ENCODE measurements at regions not wholly inside any gene's neighbourhood (a gene's known extent, or its start where the extent isn't known, plus 50 kb on each side); places are given as distances from the start of the nearest gene placed in this dataset.

DNA sequence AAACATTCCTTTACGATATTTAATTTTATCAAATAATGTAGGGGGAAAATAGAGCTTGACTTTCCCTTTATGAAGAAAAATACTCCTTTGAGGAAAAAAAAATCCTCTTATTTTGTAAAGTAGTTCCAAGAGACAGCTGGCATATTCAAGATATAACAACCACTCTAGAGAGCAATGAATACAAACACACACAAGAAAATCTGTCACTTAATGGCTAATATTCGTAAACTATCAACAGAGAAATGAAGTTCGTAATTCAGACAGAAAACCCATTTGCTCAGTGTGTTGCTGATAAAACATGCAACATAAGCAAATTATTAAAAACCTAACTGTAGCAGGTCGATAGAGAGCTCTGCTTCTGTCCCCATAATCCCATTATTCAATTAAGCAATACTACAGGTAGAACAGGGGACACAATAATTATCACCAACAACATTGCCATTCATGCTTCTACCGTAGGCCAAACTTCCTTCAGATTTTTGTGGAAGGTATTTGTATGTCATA lies 714.4 kb upstream of the MARCKS start:
- no peak overlapping the region for H3K4me3 ChIP-seq (replicated peaks in 1 of 2; ENCODE audit: low read depth in 2 of 2, low read length in 2 of 2)
- no peak for TF ChIP-seq CTCF (IDR thresholded peaks at IDR 0.05; ENCODE audit: low read depth, low read length)
- no peak for DNase-seq (ENCODE audit: low read depth in 2 of 2)

- TF ChIP-seq CTCF (IDR thresholded peaks at IDR 0.05; ENCODE audit: low read depth, low read length): no peak
- no peak overlapping the region for H3K4me3 ChIP-seq (replicated peaks in 1 of 2; ENCODE audit: low read depth in 2 of 2, low read length in 2 of 2)
- DNase-seq (ENCODE audit: low read depth in 2 of 2): no peak
Observed at GRCh38 chr6:113143206-113143605, 713.9 kb upstream of the MARCKS start.

- H3K4me3 ChIP-seq (replicated peaks in 1 of 2; ENCODE audit: low read depth in 2 of 2, low read length in 2 of 2): no peak overlapping the region
- DNase-seq (ENCODE audit: low read depth in 2 of 2): no peak
- TF ChIP-seq CTCF (IDR thresholded peaks at IDR 0.05; ENCODE audit: low read depth, low read length): no peak
Observed at GRCh38 chr6:113144117-113144516, 713.0 kb upstream of the MARCKS start.

DNA sequence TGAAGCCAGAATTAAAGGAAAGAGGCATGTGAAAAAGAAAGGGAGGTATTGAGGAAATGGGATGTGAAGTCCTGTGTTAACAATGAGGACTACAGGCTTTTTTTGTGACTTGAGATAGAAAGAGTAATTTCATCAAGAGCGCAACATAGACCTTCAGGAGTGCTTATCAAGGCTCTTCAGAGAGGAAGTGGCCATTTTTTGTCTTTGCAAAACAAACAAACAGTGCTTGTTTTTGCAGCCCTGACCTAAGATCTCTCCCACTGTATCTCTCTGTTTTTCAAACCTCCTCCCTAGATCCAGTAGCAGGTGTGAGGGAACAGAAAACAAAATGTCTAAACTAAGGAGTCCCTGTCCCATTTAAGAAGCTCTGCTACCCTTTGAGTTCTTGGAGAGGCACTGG lies 710.3 kb upstream of the MARCKS start:
- DNase-seq (ENCODE audit: low read depth in 2 of 2): no peak
- TF ChIP-seq CTCF (IDR thresholded peaks at IDR 0.05; ENCODE audit: low read depth, low read length): no peak
- no peak overlapping the region for H3K4me3 ChIP-seq (replicated peaks in 1 of 2; ENCODE audit: low read depth in 2 of 2, low read length in 2 of 2)

DNA sequence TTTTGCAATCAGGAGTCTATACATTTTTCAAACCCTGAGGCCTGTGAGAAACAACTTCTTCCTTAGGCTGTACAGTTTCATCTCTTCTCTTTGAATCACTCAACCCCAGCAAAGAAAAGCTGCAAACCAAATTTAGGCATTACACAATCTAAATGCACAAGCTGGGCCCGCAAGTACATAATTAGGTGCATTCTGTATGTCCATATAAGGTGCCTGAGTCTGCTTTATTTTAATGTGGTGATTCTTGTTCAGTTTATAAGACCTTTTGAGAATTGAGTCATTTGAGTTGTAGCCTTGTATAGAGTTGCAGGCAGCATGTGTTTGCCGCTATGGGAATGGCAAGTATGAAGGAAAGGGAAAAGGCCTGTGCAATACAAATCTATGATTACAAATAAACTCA lies 709.6 kb upstream of the MARCKS start:
- no peak for TF ChIP-seq CTCF (IDR thresholded peaks at IDR 0.05; ENCODE audit: low read depth, low read length)
- H3K4me3 ChIP-seq (replicated peaks in 1 of 2; ENCODE audit: low read depth in 2 of 2, low read length in 2 of 2): no peak overlapping the region
- peak in 1 of 2 donors; percentile 38 for DNase-seq (ENCODE audit: low read depth in 2 of 2)

- DNase-seq (ENCODE audit: low read depth in 2 of 2): peak in 1 of 2 donors; percentile 15
- H3K4me3 ChIP-seq (replicated peaks in 1 of 2; ENCODE audit: low read depth in 2 of 2, low read length in 2 of 2): no peak overlapping the region
- TF ChIP-seq CTCF (IDR thresholded peaks at IDR 0.05; ENCODE audit: low read depth, low read length): no peak
Observed at GRCh38 chr6:113148566-113148965, 708.6 kb upstream of the MARCKS start.

- TF ChIP-seq CTCF (IDR thresholded peaks at IDR 0.05; ENCODE audit: low read depth, low read length): no peak
- no peak overlapping the region for H3K4me3 ChIP-seq (replicated peaks in 1 of 2; ENCODE audit: low read depth in 2 of 2, low read length in 2 of 2)
- DNase-seq (ENCODE audit: low read depth in 2 of 2): peak; percentile 36 to 70
Observed at GRCh38 chr6:113149511-113149910, 707.6 kb upstream of the MARCKS start.

Data from cardiac fibroblast (primary cell).